Activated CD8-positive, alpha-beta T cell treated with anti-CD3 and anti-CD28 coated beads, Interleukin-2, amount 10 ng/mL, durations not matched to agents 7 days and 5 days (primary cell): ENCODE measurements at regions not wholly inside any gene's neighbourhood (a gene's known extent, or its start where the extent isn't known, plus 50 kb on each side); places are given as distances from the start of the nearest gene placed in this dataset.

Experiments used
- ATAC-seq: fragments of 150-1000 bp; cut with Tn5 transposase; one replicate; pipeline ENCODE4 v1.10.0; 2021; ENCODE audit warnings: moderate library complexity
- CTCF ChIA-PET: fragments of 350-600 bp; sonication (Branson Sonifier 250); formaldehyde crosslinking; loops from one replicate; lab custom pipeline; 2021; ENCODE audit warnings: antibody characterized with exemption; lab: Charles Lee
- POLR2A ChIA-PET: fragments of 350-600 bp; sonication (Branson Sonifier 250); formaldehyde crosslinking; loops from one replicate; lab custom pipeline; 2021; ENCODE audit warnings: antibody characterized with exemption; lab: Charles Lee
- DNase-seq: peaks from one replicate; pipeline ENCODE4 v3.0.0-alpha.2; 2020
- H3K27ac Mint-ChIP-seq: one replicate; pipeline ENCODE4 v1.8.0; 2021; ENCODE audit warnings: mild to moderate bottlenecking, mixed read lengths
- H3K27me3 Mint-ChIP-seq: one replicate; pipeline ENCODE4 v1.8.0; 2021; ENCODE audit warnings: low read depth, mixed read lengths
- H3K36me3 Mint-ChIP-seq: one replicate; pipeline ENCODE4 v1.8.0; 2021; ENCODE audit warnings: low read depth, mixed read lengths
- H3K4me1 Mint-ChIP-seq: one replicate; pipeline ENCODE4 v1.8.0; 2021; ENCODE audit warnings: low read depth, mixed read lengths
- H3K4me3 Mint-ChIP-seq: one replicate; pipeline ENCODE4 v1.8.0; 2021; ENCODE audit warnings: mild to moderate bottlenecking, mixed read lengths
- H3K9me3 Mint-ChIP-seq: one replicate; pipeline ENCODE4 v1.8.0; 2022; ENCODE audit warnings: mixed read lengths; ENCODE audit not compliant: insufficient read depth

GRCh38 chr2:3138621-3139020 is 239.0 kb downstream of the EIPR1 start:
- no peak for ATAC-seq
- CTCF ChIA-PET = no interaction called here

GRCh38 chr2:3137651-3138300 is 239.8 kb downstream of the EIPR1 start:
- no peak overlapping the region for H3K27ac Mint-ChIP-seq
- no peaks in the 10 kb centered on the region for H3K27me3 Mint-ChIP-seq
- H3K36me3 Mint-ChIP-seq = no peaks in the 10 kb centered on the region
- ATAC-seq = no peak
- no peak for DNase-seq
- H3K9me3 Mint-ChIP-seq = no peaks in the 10 kb centered on the region
- POLR2A ChIA-PET = no interaction called here
- H3K4me3 Mint-ChIP-seq = no peak overlapping the region
- CTCF ChIA-PET = no interaction called here
- no peaks in the 10 kb centered on the region for H3K4me1 Mint-ChIP-seq

More at GRCh38 chr2:3138621-3139020, 239.0 kb downstream of the EIPR1 start:
- no peaks in the 10 kb centered on the region for H3K36me3 Mint-ChIP-seq
- no peaks in the 10 kb centered on the region for H3K4me1 Mint-ChIP-seq
- no peak for DNase-seq
- POLR2A ChIA-PET = no interaction called here
- H3K27ac Mint-ChIP-seq = no peak overlapping the region
- no peaks in the 10 kb centered on the region for H3K9me3 Mint-ChIP-seq
- H3K4me3 Mint-ChIP-seq = no peak overlapping the region
- H3K27me3 Mint-ChIP-seq = no peaks in the 10 kb centered on the region

GRCh38 chr2:3135676-3136075 is 241.9 kb downstream of the EIPR1 start:
- no peaks in the 10 kb centered on the region for H3K9me3 Mint-ChIP-seq
- no peak overlapping the region for H3K27ac Mint-ChIP-seq
- POLR2A ChIA-PET = no interaction called here
- no peak for DNase-seq
- no peaks in the 10 kb centered on the region for H3K36me3 Mint-ChIP-seq
- no peaks in the 10 kb centered on the region for H3K27me3 Mint-ChIP-seq
- H3K4me3 Mint-ChIP-seq = no peak overlapping the region
- H3K4me1 Mint-ChIP-seq = no peaks in the 10 kb centered on the region
- ATAC-seq = no peak
- CTCF ChIA-PET = no interaction called here

DNA sequence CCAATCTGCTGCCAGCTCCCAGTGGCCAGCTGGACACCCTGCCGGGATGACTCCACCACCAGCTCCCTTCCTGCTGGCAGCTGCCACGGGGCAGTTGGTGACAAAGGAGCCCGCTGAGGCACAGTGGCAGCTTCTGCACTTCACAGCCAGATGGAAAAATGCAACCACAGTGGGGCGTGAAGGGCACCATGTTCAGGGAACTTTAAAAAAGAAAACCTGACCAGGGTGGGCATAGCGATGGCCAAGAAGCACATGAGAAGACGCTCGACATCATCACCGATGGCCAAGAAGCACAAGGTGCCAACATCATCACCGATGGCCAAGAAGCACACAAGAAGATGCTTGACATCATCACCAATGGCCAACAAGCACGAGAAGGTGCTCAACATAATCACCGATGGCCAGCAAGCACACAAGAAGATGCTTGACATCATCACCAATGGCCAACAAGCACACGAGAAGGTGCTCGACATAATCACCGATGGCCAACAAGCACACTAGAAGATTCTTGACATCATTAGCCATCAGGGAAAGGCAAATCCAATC is 243.5 kb downstream of the EIPR1 start:
- Mint-ChIP-seq H3K36me3 (no peaks in the 10 kb centered on the region), H3K27me3 (no peaks in the 10 kb centered on the region), H3K27ac (no peak overlapping the region), H3K4me3 (no peak overlapping the region), H3K4me1 (no peaks in the 10 kb centered on the region), H3K9me3 (no peaks in the 10 kb centered on the region)
- CTCF ChIA-PET = no interaction called here
- POLR2A ChIA-PET = no interaction called here
- no peak for ATAC-seq
- no peak for DNase-seq

DNA sequence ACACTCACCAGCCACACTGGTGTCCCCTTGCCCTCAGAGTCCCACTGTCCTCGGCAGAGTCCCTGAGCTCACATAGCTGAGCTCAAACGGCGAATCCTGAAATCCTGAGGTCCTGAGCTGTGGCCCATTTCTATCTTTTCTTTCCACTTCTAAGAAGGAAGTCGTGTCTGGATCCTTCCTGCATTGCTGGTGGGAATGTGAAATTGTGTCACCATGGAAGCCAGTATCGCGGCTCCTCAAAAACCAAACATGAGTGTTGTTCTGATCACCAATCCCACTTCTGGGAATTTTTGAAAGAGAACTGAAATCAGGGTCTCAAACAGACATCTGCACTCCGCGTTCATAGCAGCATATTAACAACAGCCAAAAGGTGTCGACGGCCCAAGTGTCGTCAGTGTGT is 244.7 kb downstream of the EIPR1 start:
- no peaks in the 10 kb centered on the region for H3K27me3 Mint-ChIP-seq
- H3K4me3 Mint-ChIP-seq = no peak overlapping the region
- H3K27ac Mint-ChIP-seq = no peak overlapping the region
- H3K36me3 Mint-ChIP-seq = no peaks in the 10 kb centered on the region
- ChIA-PET POLR2A (no interaction called here), CTCF (no interaction called here)
- H3K4me1 Mint-ChIP-seq = no peaks in the 10 kb centered on the region
- DNase-seq = no peak
- H3K9me3 Mint-ChIP-seq = no peaks in the 10 kb centered on the region
- ATAC-seq = no peak

- H3K4me3 Mint-ChIP-seq = no peak overlapping the region
- ATAC-seq (no peak), DNase-seq (no peak)
- CTCF ChIA-PET = no interaction called here
- H3K9me3 Mint-ChIP-seq = no peaks in the 10 kb centered on the region
- POLR2A ChIA-PET = no interaction called here
- H3K36me3 Mint-ChIP-seq = no peaks in the 10 kb centered on the region
- H3K27ac Mint-ChIP-seq = no peak overlapping the region
- peaks cover under 1% of the 10 kb centered on the region for H3K4me1 Mint-ChIP-seq
- no peaks in the 10 kb centered on the region for H3K27me3 Mint-ChIP-seq
Measured at GRCh38 chr2:3132466-3132865, 245.2 kb downstream of the EIPR1 start.

GRCh38 chr2:3131636-3132326 is 245.8 kb downstream of the EIPR1 start:
- ATAC-seq (no peak), DNase-seq (no peak)
- POLR2A ChIA-PET = no interaction called here
- Mint-ChIP-seq H3K4me1 (peaks cover 5% of the 10 kb centered on the region), H3K27me3 (no peaks in the 10 kb centered on the region), H3K27ac (no peak overlapping the region), H3K4me3 (no peak overlapping the region), H3K9me3 (no peaks in the 10 kb centered on the region), H3K36me3 (no peaks in the 10 kb centered on the region)
- CTCF ChIA-PET = no interaction called here

DNA sequence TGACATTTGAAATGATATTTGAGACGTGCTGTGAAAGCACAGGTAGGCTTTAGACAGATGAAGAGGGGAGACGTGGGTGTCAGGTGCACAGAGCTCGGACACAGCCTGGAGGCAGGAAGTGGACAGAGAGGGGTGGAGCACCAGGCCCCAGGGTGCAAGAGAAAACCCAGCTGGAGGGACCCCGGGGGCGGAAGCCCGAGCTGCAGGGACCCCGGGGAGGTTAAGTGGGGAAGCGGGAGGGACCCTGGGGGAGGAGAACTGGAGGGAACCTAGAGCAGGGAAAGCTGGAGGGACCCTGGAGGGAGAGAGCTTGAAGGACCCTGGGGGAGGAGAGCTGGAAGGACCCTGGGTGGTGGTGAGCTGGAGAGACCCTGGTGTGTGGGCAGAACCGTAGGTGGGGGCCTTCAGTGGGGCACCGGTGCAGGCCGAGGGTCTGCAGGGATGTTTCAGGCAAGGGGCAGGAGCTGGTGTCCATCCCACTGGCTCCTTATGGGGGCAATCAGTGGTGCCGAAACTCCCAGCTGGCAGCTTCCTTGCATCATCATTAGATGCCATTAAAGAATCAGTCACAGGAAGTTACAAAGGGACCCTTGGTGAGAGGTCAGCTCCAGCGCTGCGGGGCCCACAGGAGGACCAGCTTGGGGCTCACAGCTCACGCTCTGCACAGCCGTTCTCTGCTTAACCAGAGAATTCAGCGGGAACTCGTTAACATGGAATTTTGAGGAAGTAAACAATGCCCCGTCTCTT is 246.6 kb downstream of the EIPR1 start:
- H3K4me3 Mint-ChIP-seq = no peak overlapping the region
- peaks cover 5% of the 10 kb centered on the region for H3K4me1 Mint-ChIP-seq
- ChIA-PET POLR2A (no interaction called here), CTCF (no interaction called here)
- H3K27ac Mint-ChIP-seq = no peak overlapping the region
- ATAC-seq (no peak), DNase-seq (no peak)
- no peaks in the 10 kb centered on the region for H3K36me3 Mint-ChIP-seq
- H3K27me3 Mint-ChIP-seq = no peaks in the 10 kb centered on the region
- no peaks in the 10 kb centered on the region for H3K9me3 Mint-ChIP-seq

GRCh38 chr2:3130444-3130843 is 247.2 kb downstream of the EIPR1 start:
- ATAC-seq (no peak), DNase-seq (no peak)
- Mint-ChIP-seq H3K27ac (no peak overlapping the region), H3K4me1 (peaks cover 5% of the 10 kb centered on the region), H3K4me3 (no peak overlapping the region), H3K27me3 (no peaks in the 10 kb centered on the region), H3K9me3 (no peaks in the 10 kb centered on the region), H3K36me3 (no peaks in the 10 kb centered on the region)
- POLR2A ChIA-PET = no interaction called here
- CTCF ChIA-PET = no interaction called here

DNA sequence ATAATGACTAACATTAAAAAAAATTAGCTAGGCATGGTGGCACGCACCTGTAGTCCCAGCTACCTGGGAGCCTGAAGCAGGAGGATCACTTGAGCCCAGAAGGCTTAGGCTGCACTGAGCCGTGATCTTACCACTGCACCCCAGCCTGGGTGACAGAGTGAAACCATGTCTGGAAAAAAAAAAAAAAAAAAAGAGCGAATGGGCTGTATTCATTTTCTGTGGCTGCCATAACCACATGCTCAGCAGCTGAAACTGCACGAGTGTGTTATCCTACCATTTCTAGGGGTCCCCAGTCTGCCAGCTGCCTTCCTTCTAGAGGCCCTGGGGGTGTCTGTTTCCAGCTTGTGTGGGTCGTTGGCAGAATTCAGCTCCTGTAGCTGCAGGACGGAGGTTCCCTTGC is 247.8 kb downstream of the EIPR1 start:
- POLR2A ChIA-PET = interaction anchor here (0.6 kb wide), 2 partner anchors 27 to 94 kb away, joined by 3 read pairs; no protein-coding TSS in a partner anchor
- Mint-ChIP-seq H3K36me3 (no peaks in the 10 kb centered on the region), H3K27ac (no peak overlapping the region), H3K9me3 (no peaks in the 10 kb centered on the region), H3K4me3 (no peak overlapping the region), H3K4me1 (peaks cover 5% of the 10 kb centered on the region), H3K27me3 (no peaks in the 10 kb centered on the region)
- DNase-seq (no peak), ATAC-seq (no peak)
- CTCF ChIA-PET = no interaction called here

GRCh38 chr2:3128786-3129185 is 248.8 kb downstream of the EIPR1 start:
- DNase-seq (no peak), ATAC-seq (no peak)
- Mint-ChIP-seq H3K27ac (no peak overlapping the region), H3K9me3 (no peaks in the 10 kb centered on the region), H3K4me1 (peaks cover 5% of the 10 kb centered on the region), H3K36me3 (no peaks in the 10 kb centered on the region), H3K4me3 (no peak overlapping the region), H3K27me3 (no peaks in the 10 kb centered on the region)
- POLR2A ChIA-PET = no interaction called here
- CTCF ChIA-PET = no interaction called here

DNA sequence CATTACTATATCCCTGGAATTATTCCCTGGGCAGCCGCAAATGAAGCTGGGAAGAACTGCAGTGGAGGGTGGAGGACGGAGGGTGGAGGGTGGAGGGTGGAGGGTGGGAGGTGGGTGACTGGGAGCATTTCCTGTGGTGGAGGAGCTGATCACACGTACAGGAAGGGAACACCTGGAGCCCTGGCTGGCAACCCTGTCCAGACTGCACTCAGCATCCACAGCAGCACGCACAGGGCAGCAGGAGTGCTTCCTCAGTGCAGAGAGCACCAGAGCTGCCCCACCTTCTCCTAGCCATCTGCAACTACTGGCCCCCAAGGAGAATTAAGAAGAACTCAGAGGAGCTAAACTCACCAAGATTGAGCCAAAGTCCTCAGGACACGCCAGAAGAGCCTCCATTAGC is 249.9 kb downstream of the EIPR1 start:
- ATAC-seq = no peak

More for the DNA sequence above, 249.9 kb downstream of the EIPR1 start:
- no peaks in the 10 kb centered on the region for H3K36me3 Mint-ChIP-seq
- no peak overlapping the region for H3K4me3 Mint-ChIP-seq
- ChIA-PET CTCF (no interaction called here), POLR2A (no interaction called here)
- no peak for DNase-seq
- H3K27me3 Mint-ChIP-seq = no peaks in the 10 kb centered on the region
- H3K4me1 Mint-ChIP-seq = peaks cover 5% of the 10 kb centered on the region
- H3K27ac Mint-ChIP-seq = no peak overlapping the region
- H3K9me3 Mint-ChIP-seq = no peaks in the 10 kb centered on the region
